ENCODE measurements at regions not wholly inside any gene's neighbourhood (a gene's known extent, or its start where the extent isn't known, plus 50 kb on each side); places are given as distances from the start of the nearest gene placed in this dataset.

GRCh38 chr1:217981430-217981829 is 303.7 kb upstream of the RRP15 start:
- no peak for TF ChIP-seq JUND (IDR thresholded peaks at IDR 0.05)
- TF ChIP-seq CTCF (IDR thresholded peaks at IDR 0.05; ENCODE audit: low read depth, low read length, missing input control), result no peak
- TF ChIP-seq EGR1 (IDR thresholded peaks at IDR 0.05; ENCODE audit: low read depth in 2 of 2), result no peak
- TF ChIP-seq YY1 (IDR thresholded peaks at IDR 0.05), result no peak
- TF ChIP-seq, protein P1, sequence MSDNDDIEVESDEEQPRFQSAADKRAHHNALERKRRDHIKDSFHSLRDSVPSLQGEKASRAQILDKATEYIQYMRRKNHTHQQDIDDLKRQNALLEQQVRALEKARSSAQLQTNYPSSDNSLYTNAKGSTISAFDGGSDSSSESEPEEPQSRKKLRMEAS (IDR thresholded peaks at IDR 0.05), result no peak
- TF ChIP-seq SP1 (IDR thresholded peaks at IDR 0.05), result no peak
- TF ChIP-seq GABPA (IDR thresholded peaks at IDR 0.05 in 1 of 2, conservative IDR thresholded peaks at IDR 0.05 in 1 of 2), result no peak
- TF ChIP-seq ATF3 (IDR thresholded peaks at IDR 0.05), result no peak
- TF ChIP-seq FOXA1 (IDR thresholded peaks at IDR 0.05), result no peak

All from liver (tissue), 3 donors.